Lung microvascular endothelial cell (primary cell): ENCODE measurements at regions not wholly inside any gene's neighbourhood (a gene's known extent, or its start where the extent isn't known, plus 50 kb on each side); places are given as distances from the start of the nearest gene placed in this dataset.

Experiments
- DNase-seq, 2 donors: peaks; one replicate each; pipeline versions ENCODE4 v3.0.0 to v3.0.0-alpha.2; 2010; ENCODE audit warnings: low read depth in 2 of 2

DNA sequence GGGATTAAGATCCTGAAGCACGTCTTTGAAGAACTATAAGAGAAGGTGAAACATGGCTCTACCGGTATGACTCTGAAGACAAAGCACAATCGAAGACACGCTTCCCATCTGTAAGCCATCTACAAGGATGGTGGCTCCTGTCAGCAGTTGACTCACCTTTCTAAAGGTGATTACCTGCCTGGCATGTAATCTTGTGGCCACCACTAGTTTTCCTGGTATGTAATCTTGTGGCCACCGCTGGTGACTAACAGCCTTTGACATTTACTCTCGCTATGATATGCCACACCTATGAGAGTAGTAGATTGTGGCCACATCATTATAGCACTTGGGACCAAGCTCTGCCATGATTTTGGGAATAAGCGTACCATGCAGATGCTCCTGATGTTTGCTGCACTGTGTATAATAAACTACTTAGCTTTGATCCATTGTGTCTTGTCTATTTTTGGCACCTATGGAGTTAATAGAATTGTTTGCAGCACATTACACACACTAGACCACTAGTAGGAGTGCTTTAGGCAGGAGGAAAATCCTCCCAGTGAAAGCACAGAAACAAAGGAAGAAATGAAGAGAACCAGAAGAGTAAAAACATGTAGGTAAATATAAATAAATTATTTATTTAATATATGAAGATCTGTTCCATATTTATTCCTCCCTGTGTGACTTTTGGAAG is 59.8 kb downstream of the VAX1 start:
- DNase-seq = no peak

DNA sequence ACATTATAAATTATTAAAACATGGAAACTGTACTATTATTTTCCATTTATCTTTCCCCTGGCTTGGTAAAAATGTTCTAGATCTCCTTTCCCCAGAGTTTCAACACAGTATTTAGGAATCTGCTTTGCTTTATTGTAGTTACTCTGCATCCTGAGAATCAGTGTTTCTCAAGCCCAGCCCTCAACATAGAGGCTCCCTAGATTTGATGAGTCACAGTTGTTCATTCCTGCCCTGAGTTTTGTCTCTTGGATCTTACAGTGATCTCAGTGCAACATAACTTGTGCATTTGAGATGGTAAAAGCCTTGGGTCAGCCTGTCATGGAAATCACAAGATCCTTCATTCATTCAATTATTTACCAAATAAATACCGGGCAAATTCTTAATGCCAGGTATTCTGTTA is 63.0 kb downstream of the VAX1 start:
- DNase-seq = no peak

DNA sequence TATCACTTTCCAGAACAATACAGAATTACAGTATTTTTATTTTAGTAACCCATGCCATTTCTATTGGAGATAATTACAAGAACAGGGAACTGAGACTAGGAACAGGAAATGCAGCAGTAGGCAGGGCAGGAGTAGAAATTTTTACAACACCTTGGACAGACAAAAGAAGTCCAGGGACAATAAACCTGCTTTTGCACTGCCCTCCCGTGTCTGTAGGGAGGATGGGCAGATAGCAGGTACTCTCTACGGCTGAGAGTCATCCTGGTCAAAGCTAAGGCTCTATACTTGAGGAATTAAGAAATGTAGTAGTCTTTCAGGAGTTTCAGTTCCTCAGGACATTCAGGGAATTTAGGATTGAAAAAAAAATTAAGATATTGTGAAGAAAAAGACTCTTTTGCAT is 63.4 kb downstream of the VAX1 start:
- peak in 1 of 2 donors; percentile 4 for DNase-seq

DNA sequence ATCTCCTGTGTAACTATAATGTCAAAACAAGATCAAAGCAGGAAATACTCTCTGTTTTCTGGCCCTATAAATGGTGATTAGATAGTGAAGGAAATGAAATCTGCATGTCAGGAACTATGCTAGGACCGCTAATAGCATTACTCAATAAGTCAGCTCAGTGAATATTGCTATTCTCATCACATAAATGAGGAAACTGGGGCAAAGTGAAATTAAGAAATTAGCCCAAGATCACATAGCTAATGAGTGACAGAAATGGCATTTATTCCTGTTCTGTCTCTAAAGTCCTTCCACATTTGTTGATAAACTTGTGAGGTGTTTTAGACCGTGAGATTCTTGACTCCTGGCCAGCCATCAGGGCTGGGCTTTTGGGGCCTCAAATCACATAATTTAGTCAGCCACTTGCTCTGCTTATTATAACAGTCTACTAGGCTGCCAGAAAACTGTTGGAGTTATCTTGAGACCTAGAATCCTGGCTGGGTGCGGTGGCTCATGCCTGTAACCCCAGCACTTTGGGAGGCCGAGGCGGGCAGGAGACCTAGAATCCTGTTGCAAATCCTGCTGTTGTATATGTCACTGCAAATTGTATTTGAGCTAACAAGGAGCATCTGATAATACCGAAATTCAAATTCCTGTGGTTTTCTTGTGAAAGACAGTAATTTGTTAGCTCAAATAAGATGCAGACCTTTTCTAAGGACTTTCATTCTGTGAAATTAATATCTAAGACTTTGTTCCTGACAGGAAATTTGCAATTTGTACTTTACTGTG is 66.5 kb upstream of the SHTN1 start:
- DNase-seq = no peak
